GM20000 (cell line): ENCODE measurements at regions not wholly inside any gene's neighbourhood (a gene's known extent, or its start where the extent isn't known, plus 50 kb on each side); places are given as distances from the start of the nearest gene placed in this dataset.

Experiments
- DNase-seq: peaks from one replicate; pipeline ENCODE4 v3.0.0; 2012; ENCODE audit warnings: low spot score
- TF ChIP-seq, protein P1 (sequence below): IDR thresholded peaks from 2 replicates; pipeline ENCODE4 v1.5.1; 2012; ENCODE audit warnings: mild to moderate bottlenecking, control low read depth; ENCODE audit errors: extremely low read depth, missing control alignments

DNA sequence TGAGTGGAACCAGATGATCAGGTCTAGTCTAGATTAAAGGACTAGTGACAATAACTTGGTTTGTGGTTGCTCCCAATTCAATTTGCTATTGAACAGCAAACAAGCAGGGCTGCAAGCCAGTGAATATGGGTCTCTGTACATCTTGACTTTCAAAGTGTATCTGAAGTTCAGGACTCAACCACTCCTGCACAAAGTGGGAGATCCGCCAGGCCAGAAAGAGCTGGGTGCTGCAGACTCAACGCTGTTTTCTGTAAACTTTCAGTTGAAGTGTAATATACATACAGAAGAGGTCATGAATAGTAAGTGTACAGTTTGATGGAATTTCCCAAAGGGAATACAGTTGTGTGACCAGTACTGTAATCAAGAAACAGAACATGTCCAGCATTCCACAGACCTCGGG is 416.6 kb downstream of the RPS24 start:
- no peak for DNase-seq
- TF ChIP-seq, protein P1, sequence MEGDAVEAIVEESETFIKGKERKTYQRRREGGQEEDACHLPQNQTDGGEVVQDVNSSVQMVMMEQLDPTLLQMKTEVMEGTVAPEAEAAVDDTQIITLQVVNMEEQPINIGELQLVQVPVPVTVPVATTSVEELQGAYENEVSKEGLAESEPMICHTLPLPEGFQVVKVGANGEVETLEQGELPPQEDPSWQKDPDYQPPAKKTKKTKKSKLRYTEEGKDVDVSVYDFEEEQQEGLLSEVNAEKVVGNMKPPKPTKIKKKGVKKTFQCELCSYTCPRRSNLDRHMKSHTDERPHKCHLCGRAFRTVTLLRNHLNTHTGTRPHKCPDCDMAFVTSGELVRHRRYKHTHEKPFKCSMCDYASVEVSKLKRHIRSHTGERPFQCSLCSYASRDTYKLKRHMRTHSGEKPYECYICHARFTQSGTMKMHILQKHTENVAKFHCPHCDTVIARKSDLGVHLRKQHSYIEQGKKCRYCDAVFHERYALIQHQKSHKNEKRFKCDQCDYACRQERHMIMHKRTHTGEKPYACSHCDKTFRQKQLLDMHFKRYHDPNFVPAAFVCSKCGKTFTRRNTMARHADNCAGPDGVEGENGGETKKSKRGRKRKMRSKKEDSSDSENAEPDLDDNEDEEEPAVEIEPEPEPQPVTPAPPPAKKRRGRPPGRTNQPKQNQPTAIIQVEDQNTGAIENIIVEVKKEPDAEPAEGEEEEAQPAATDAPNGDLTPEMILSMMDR: no peak

DNA sequence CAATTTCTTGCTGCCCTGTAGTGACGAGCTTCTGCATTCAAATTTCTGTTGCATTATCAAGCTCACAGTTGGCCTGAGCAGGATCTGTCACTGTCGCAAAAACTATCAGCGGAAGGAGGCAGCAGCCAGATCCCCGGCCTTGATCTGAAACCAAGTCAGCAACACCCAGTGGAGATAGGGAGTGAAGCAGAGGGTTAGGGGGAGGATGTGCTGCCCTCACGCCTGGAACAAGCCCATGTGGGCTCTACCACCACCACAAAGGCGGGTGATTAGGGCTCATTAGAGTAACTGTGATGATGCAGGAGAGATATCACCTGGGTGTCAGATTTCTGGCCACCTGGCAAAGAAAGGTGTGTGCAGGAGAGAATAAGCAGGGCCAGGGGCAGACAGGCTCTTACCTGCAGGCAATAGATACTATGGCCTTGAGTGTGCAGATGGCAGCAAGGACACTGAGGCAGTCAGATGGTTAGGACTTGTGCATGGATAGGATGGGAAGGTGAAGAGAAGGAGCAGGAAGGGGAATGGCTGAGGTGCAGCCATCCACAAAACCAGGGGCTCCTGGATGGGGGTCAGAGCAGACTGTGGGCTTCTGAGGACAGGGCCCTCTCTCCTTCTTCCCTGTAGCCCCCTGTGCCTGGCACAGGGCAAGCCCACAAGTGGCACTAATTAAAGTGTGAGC is 417.3 kb downstream of the RPS24 start:
- TF ChIP-seq, protein P1: no peak
- no peak for DNase-seq

DNA sequence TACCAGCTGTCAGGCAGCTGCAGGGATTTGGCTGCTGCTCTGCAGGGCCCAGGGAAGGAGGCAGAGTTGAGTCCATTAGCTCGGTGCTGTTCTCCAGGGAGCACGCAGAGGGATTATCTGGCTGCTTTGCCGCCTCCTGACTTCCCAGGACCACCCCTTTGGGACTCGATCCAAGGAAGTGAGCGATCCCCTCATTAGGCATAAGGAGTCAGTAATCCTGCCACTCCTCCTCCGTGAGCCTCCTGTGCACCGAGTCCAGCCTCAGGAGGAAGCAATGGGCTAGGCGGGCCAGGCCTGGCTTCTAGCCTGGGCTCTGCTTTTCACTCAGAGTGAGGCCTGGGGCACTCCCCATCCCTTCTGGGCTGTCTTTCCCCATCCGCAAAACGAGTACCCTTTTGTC is 417.9 kb downstream of the RPS24 start:
- no peak for DNase-seq

DNA sequence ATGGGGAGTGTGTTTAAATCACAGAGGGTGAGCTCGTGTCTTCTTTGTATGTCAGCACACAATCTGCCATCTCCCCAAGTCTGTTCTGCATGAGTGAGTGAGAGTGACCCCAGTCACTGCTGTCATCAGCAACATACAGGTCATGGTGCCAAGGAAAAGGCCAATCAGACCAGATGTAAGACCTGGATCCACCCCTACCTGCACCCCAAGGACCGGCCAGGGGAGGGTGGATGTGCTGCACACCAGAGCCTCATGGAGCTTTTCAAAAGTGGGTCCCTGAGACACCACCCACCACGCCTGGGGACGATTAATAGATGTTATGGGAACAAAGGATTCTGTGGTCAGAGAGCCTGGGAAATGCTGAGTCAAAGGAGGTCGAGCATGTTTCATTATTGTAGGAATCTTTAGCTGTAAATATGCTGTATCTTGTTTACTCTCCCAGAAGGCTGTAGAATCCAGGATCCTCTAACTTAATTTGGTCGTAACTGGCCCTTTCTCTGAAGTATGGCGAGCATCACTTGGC is 420.5 kb downstream of the RPS24 start:
- TF ChIP-seq, protein P1: no peak
- no peak for DNase-seq

More for the DNA sequence above, 417.9 kb downstream of the RPS24 start:
- TF ChIP-seq, protein P1: no peak

DNA sequence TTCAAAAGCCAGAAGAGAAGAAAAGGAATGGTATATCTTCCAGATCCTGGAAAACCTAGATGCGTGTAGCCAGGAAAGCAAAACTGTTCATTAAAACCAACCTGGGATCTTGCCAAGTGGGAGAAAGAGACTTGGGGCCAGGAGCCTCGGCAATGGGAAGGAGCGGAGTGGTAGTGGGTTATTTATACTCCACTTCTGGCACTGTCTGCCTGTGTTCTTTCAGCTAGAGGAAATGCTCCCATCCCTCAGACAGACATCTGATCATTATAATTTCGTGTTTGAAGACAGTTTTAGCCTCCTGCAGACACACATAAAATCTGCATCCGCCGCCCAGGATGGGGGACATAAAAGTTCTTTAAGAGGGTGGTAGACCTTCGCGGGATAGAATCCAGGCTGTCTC is 421.6 kb downstream of the RPS24 start:
- TF ChIP-seq, protein P1: no peak
- DNase-seq: no peak

DNA sequence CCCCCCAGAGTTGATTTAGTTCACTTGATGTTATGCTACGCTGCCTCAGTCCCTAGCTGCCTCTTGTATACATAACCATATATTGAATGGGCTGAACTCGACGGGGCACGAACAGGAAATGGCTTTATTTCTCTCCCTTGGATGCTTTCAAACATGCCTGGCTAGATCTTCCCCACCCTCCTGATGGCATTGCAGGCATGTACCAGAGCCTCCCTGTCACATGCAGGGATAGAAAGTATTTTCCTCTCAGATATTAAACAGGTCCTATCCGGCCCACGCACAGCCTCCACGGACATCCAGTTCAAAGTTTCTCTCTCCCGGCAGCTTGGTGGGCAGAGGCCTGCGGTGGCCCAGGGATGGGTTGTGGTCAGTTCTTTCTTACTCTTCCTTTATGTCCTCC is 422.1 kb downstream of the RPS24 start:
- no peak for DNase-seq
- TF ChIP-seq, protein P1: no peak

DNA sequence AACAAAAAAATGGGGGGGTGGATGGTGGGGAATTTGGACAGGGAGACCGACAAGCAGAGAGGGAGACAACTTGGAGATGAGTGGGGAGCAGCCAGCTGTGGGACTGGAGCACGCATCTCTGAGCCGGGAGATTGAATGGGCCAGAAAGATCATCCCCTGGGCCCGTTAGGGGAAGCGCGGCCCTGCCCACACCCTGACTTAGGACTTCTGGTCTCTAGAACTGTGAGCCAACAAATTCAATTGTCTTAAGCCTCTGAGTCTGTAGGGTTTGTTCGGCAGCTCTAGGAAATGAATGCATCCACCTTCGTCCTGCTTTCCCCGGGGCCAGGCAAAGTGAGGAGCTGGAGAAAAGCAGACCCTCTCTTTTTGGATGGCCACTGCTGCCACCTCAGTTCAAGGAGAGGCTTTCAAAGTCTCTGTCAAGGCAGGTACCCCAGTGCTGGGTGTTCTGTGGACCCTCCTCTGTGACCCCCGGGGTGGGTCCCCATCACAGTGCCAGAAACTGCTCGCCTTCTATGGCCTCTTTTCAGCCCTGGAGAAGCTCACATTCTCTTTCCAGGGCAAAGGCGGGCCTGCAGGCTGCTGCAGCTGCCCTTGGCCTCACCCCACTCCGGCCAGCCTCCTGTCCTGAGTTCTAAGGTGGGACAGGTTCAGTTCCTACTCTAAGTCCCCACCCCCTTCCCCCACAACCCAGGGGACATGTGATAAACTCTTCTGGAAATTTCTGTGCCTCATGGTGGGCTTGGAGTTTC is 423.2 kb downstream of the RPS24 start:
- DNase-seq: no peak

More for the DNA sequence above, 423.2 kb downstream of the RPS24 start:
- TF ChIP-seq, protein P1: no peak
